ENCODE measurements at regions not wholly inside any gene's neighbourhood (a gene's known extent, or its start where the extent isn't known, plus 50 kb on each side); places are given as distances from the start of the nearest gene placed in this dataset.

- no peak for FAIRE-seq
These were observed 583.6 kb upstream of the PIK3C3 start for GRCh38 chr18:41371156-41372045.

GRCh38 chr18:41370740-41371139 is 584.3 kb upstream of the PIK3C3 start:
- no peak for TF ChIP-seq CTCF (IDR thresholded peaks at IDR 0.05; ENCODE audit: insufficient read depth, low read length, severe bottlenecking)
- H3K36me3 ChIP-seq (ENCODE audit: control insufficient read depth, insufficient read depth, low read length): no peaks in the 10 kb centered on the region
- H3K4me3 ChIP-seq (ENCODE audit: low read depth, low read length): no peak overlapping the region
- FAIRE-seq: peak; percentile 66
- no peak for DNase-seq (ENCODE audit: low read depth)
- H3K27me3 ChIP-seq (ENCODE audit: control insufficient read depth, insufficient read depth, low read length): no peaks in the 10 kb centered on the region

More at GRCh38 chr18:41371156-41372045, 583.6 kb upstream of the PIK3C3 start:
- TF ChIP-seq CTCF (IDR thresholded peaks at IDR 0.05; ENCODE audit: insufficient read depth, low read length, severe bottlenecking): no peak
- Histone ChIP-seq H3K36me3 (ENCODE audit: control insufficient read depth, insufficient read depth, low read length) (no peaks in the 10 kb centered on the region), H3K4me3 (ENCODE audit: low read depth, low read length) (no peak overlapping the region), H3K27me3 (ENCODE audit: control insufficient read depth, insufficient read depth, low read length) (no peaks in the 10 kb centered on the region)
- no peak for DNase-seq (ENCODE audit: low read depth)

- no peak for DNase-seq (ENCODE audit: low read depth)
- Histone ChIP-seq H3K36me3 (ENCODE audit: control insufficient read depth, insufficient read depth, low read length) (no peaks in the 10 kb centered on the region), H3K27me3 (ENCODE audit: control insufficient read depth, insufficient read depth, low read length) (no peaks in the 10 kb centered on the region), H3K4me3 (ENCODE audit: low read depth, low read length) (no peak overlapping the region)
- no peak for FAIRE-seq
- no peak for TF ChIP-seq CTCF (IDR thresholded peaks at IDR 0.05; ENCODE audit: insufficient read depth, low read length, severe bottlenecking)
These were observed 597.3 kb upstream of the PIK3C3 start for GRCh38 chr18:41357708-41358107.

- no peaks in the 10 kb centered on the region for H3K27me3 ChIP-seq (ENCODE audit: control insufficient read depth, insufficient read depth, low read length)
- no peak for TF ChIP-seq CTCF (IDR thresholded peaks at IDR 0.05; ENCODE audit: insufficient read depth, low read length, severe bottlenecking)
- FAIRE-seq: no peak
These were observed 601.1 kb upstream of the PIK3C3 start for GRCh38 chr18:41353777-41354528.

GRCh38 chr18:41351430-41351829 is 603.6 kb upstream of the PIK3C3 start:
- H3K36me3 ChIP-seq (ENCODE audit: control insufficient read depth, insufficient read depth, low read length): no peaks in the 10 kb centered on the region
- no peak overlapping the region for H3K4me3 ChIP-seq (ENCODE audit: low read depth, low read length)
- no peak for TF ChIP-seq CTCF (IDR thresholded peaks at IDR 0.05; ENCODE audit: insufficient read depth, low read length, severe bottlenecking)
- H3K27me3 ChIP-seq (ENCODE audit: control insufficient read depth, insufficient read depth, low read length): no peaks in the 10 kb centered on the region
- FAIRE-seq: no peak
- DNase-seq (ENCODE audit: low read depth): no peak

More at GRCh38 chr18:41353777-41354528, 601.1 kb upstream of the PIK3C3 start:
- no peak overlapping the region for H3K4me3 ChIP-seq (ENCODE audit: low read depth, low read length)
- no peak for DNase-seq (ENCODE audit: low read depth)
- no peaks in the 10 kb centered on the region for H3K36me3 ChIP-seq (ENCODE audit: control insufficient read depth, insufficient read depth, low read length)

Measured in bronchial epithelial cell (primary cell).